Fibroblast of villous mesenchyme (primary cell): ENCODE measurements at regions not wholly inside any gene's neighbourhood (a gene's known extent, or its start where the extent isn't known, plus 50 kb on each side); places are given as distances from the start of the nearest gene placed in this dataset.

ENCODE experiments used
- DNase-seq: peaks from one replicate; pipeline ENCODE4 v3.0.0-alpha.2; 2010; ENCODE audit warnings: low read depth
- H3K4me3 ChIP-seq: 2 replicates; pipeline ENCODE4 v1.5.1; 2011; ENCODE audit warnings: low read depth, mild to moderate bottlenecking, low read length
- TF ChIP-seq, protein P1 (sequence below): IDR thresholded peaks from 2 replicates; pipeline ENCODE4 v1.5.1; 2012; ENCODE audit warnings: low read depth, mild to moderate bottlenecking, low read length; ENCODE audit not compliant: insufficient read depth

DNA sequence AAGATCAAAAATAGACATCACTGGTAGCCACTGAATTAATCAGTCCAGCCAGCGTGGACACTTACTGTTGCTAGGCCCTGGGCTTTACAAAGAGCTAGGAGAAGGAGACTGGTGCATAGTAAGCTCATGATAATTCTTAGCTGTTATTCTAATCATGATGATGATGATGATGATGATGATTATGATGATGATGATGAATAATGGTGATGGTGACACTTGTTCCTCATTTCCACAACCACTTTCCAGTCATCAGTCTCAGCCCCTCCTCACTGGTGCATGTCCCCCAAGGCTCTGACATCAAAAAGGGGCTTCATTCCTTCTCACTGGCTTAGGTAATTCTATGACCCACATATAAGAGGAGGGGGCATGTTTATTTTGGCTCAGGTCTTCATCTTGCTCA, 701.0 kb downstream of the PTPRU start:
- TF ChIP-seq, protein P1, sequence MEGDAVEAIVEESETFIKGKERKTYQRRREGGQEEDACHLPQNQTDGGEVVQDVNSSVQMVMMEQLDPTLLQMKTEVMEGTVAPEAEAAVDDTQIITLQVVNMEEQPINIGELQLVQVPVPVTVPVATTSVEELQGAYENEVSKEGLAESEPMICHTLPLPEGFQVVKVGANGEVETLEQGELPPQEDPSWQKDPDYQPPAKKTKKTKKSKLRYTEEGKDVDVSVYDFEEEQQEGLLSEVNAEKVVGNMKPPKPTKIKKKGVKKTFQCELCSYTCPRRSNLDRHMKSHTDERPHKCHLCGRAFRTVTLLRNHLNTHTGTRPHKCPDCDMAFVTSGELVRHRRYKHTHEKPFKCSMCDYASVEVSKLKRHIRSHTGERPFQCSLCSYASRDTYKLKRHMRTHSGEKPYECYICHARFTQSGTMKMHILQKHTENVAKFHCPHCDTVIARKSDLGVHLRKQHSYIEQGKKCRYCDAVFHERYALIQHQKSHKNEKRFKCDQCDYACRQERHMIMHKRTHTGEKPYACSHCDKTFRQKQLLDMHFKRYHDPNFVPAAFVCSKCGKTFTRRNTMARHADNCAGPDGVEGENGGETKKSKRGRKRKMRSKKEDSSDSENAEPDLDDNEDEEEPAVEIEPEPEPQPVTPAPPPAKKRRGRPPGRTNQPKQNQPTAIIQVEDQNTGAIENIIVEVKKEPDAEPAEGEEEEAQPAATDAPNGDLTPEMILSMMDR, result no peak
- no peak for DNase-seq
- no peak overlapping the region for H3K4me3 ChIP-seq

- TF ChIP-seq, protein P1, result no peak
- H3K4me3 ChIP-seq, result no peak overlapping the region
- DNase-seq, result no peak
Observed at GRCh38 chr1:29936031-29936544, 699.8 kb downstream of the PTPRU start.

DNA sequence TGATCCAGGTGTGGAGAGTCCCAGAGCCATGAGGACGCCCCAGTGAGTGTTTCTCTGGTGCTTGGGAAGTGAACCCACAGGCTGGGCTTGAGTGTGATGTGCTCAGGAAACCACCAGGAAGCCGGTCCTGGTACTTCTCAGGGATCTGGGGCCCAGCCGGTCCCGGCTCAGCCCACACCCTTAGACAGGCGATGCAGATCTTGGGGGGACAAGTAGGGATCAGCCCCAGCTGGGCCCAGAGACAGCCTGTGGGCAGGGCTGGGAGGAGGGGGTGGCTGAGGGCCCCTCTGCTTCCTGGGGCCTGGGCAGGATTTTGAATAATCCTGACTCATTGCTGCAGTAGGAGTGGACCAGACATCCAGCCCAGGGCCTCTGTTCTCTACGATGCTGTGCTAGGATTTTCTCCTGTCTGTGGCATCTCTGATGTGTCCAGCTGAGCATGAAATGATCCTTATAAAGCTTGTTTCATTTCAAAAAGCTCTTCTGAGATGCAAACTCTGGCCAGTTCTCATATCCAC, 698.0 kb downstream of the PTPRU start:
- no peak overlapping the region for H3K4me3 ChIP-seq
- TF ChIP-seq, protein P1, result no peak
- no peak for DNase-seq

- no peak for DNase-seq
- TF ChIP-seq, protein P1, result no peak
- no peak overlapping the region for H3K4me3 ChIP-seq
Observed at GRCh38 chr1:29933067-29933466, 696.7 kb downstream of the PTPRU start.

DNA sequence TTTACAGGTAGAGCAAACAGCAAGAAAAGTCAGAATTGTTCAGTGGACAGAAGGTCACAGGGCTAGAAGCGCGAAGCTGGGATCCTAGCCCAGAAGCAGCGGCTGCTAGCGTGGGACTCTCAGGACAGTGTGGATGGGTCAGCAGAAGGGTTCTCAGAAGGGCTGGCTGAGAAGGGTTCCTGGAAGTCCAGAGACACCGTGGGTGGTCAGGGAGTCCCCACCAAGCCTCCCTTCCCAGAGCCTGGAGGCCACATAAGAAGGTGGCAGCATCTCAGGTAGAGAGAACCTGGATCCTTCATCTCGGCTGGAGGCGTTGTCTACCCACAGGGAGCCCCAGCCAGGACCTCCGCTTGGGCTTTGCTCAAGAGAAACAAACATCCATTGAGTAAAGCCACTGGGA, 696.3 kb downstream of the PTPRU start:
- DNase-seq, result no peak
- no peak overlapping the region for H3K4me3 ChIP-seq
- TF ChIP-seq, protein P1, result no peak

DNA sequence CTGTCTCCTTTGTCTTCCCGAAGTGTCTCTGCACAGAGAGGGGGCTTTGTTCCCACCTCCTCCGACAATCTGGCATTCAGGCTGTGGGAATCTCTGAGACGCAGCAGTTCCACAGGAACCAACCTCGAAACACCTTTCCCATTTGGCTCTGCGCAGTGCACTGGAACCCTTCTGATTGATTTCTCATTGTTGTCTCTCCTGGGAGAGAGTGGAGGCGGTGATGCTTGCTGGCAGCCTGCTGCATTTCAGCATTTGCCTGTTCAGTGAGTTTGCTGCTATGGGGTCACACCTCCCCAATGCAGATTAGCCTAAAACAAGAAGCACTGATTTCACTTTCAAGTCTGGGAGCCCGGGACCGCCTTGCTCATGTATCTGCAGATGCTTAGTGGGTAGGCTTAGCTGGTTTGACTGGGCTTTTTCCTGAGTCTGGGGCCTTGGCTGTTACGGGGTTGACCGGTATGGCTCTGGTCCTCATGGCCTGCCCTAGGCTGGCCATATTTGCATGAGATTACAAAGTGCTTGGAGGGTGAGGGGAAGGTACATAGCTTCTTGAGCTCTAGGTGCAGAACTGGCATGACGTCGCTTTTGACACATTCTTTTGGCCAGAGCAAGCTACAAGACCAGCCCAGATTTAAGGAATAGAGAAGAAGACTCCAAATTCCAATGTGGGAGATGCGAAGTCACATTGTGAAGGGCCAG, 695.3 kb downstream of the PTPRU start:
- no peak overlapping the region for H3K4me3 ChIP-seq
- TF ChIP-seq, protein P1, result no peak
- no peak for DNase-seq
